ENCODE measurements at regions not wholly inside any gene's neighbourhood (a gene's known extent, or its start where the extent isn't known, plus 50 kb on each side); places are given as distances from the start of the nearest gene placed in this dataset.
"Not testable (repeated sequence)": the region's sequence is repeated elsewhere in the genome, so short reads cannot be mapped to it uniquely, and the experiment has no call there.

GRCh38 chr2:242041816-242042215 lies 172.3 kb downstream of the RTP5 start:
- intact Hi-C loops (cut with DNase I; ENCODE audit: low total_unique reads) = no loop called here
- Histone ChIP-seq H3K9me3 (no peaks in the 10 kb centered on the region), H3K27me3 (peaks cover 0 to 69% of the 10 kb centered on the region in 2 donors), H3K4me1 (no peaks in the 10 kb centered on the region), H3K36me3 (no peaks in the 10 kb centered on the region), H3K27ac (no peak overlapping the region), H3K4me3 (no peak overlapping the region)
- TF ChIP-seq POLR2A (IDR thresholded peaks at IDR 0.05) (no peak), CTCF (IDR thresholded peaks at IDR 0.05) (no peak), POLR2AphosphoS5 (IDR thresholded peaks at IDR 0.05) (no peak)
- DNase-seq (ENCODE audit: low spot score in 2 of 2) = no peak

GRCh38 chr2:242043538-242044312 lies 174.2 kb downstream of the RTP5 start:
- H3K27ac ChIP-seq = no peak overlapping the region
- peaks cover 0 to 75% of the 10 kb centered on the region in 2 donors for H3K27me3 ChIP-seq
- H3K9me3 ChIP-seq = no peaks in the 10 kb centered on the region
- no peak for DNase-seq (ENCODE audit: low spot score in 2 of 2)
- intact Hi-C loops (cut with DNase I; ENCODE audit: low total_unique reads) = no loop called here
- H3K4me3 ChIP-seq = no peak overlapping the region
- H3K4me1 ChIP-seq = no peaks in the 10 kb centered on the region
- H3K36me3 ChIP-seq = no peaks in the 10 kb centered on the region
- TF ChIP-seq POLR2AphosphoS5 (IDR thresholded peaks at IDR 0.05) (no peak), POLR2A (IDR thresholded peaks at IDR 0.05) (no peak), CTCF (IDR thresholded peaks at IDR 0.05) (no peak)

DNA sequence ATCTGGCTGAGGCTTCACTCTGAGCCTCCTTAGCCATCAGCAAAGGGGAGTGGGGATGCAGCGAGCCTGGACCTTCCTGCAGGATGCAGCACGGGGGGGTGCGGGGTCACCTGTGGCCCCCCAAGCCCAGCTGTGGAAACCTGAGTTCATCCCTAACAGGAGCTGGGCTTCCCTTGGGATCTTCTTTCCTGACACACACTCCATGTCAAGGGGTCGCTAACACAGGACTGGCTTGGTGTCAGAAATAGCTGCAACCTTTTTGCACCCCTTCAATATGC lies 174.7 kb downstream of the RTP5 start:
- Histone ChIP-seq H3K9me3 (no peaks in the 10 kb centered on the region), H3K4me3 (no peak overlapping the region), H3K36me3 (no peaks in the 10 kb centered on the region), H3K27ac (no peak overlapping the region), H3K4me1 (no peaks in the 10 kb centered on the region), H3K27me3 (peaks cover 0 to 73% of the 10 kb centered on the region in 2 donors)
- intact Hi-C loops (cut with DNase I; ENCODE audit: low total_unique reads) = no loop called here
- no peak for TF ChIP-seq POLR2A (IDR thresholded peaks at IDR 0.05)
- no peak for TF ChIP-seq POLR2AphosphoS5 (IDR thresholded peaks at IDR 0.05)
- no peak for TF ChIP-seq CTCF (IDR thresholded peaks at IDR 0.05)
- no peak for DNase-seq (ENCODE audit: low spot score in 2 of 2)

GRCh38 chr2:242045596-242046144 lies 176.1 kb downstream of the RTP5 start:
- H3K4me1 ChIP-seq; H3K9me3 ChIP-seq; H3K27ac ChIP-seq; H3K4me3 ChIP-seq; H3K36me3 ChIP-seq; DNase-seq (ENCODE audit: low spot score in 2 of 2); intact Hi-C loops (cut with DNase I; ENCODE audit: low total_unique reads): not testable (repeated sequence)
- peaks cover 0 to 59% of the 10 kb centered on the region in 2 donors for H3K27me3 ChIP-seq

- peaks cover 0 to 52% of the 10 kb centered on the region in 2 donors for H3K27me3 ChIP-seq
- no peak overlapping the region for H3K4me3 ChIP-seq
- DNase-seq (ENCODE audit: low spot score in 2 of 2) = no peak
- H3K27ac ChIP-seq = no peak overlapping the region
- TF ChIP-seq POLR2A (IDR thresholded peaks at IDR 0.05) = no peak
- no peak for TF ChIP-seq POLR2AphosphoS5 (IDR thresholded peaks at IDR 0.05)
- TF ChIP-seq CTCF (IDR thresholded peaks at IDR 0.05) = no peak
- no peaks in the 10 kb centered on the region for H3K4me1 ChIP-seq
- H3K36me3 ChIP-seq = no peaks in the 10 kb centered on the region
- intact Hi-C loops (cut with DNase I; ENCODE audit: low total_unique reads) = no loop called here
- no peaks in the 10 kb centered on the region for H3K9me3 ChIP-seq
These were observed 176.8 kb downstream of the RTP5 start for GRCh38 chr2:242046206-242046826.
